H1 (cell line): ENCODE measurements at regions not wholly inside any gene's neighbourhood (a gene's known extent, or its start where the extent isn't known, plus 50 kb on each side); places are given as distances from the start of the nearest gene placed in this dataset.

Source experiments
- CHD1 ChIP-seq: IDR thresholded peaks from 2 replicates; pipeline ENCODE4 v1.6.1; 2012; ENCODE audit warnings: low read depth, low read length, improper control_type of control experiment
- CHD2 ChIP-seq: IDR thresholded peaks from 2 replicates; pipeline ENCODE4 v1.6.1; 2012; ENCODE audit warnings: low read length, improper control_type of control experiment
- CREB1 ChIP-seq: IDR thresholded peaks from 2 replicates; pipeline ENCODE4 v1.6.1; 2012; ENCODE audit warnings: inconsistent platforms
- EZH2 ChIP-seq: fragments of 200-600 bp; sonication (generic); IDR thresholded peaks from 2 replicates; pipeline ENCODE4 v1.7.1; 2012; ENCODE audit warnings: low read depth, mild to moderate bottlenecking, moderate library complexity, low read length, inconsistent platforms; ENCODE audit not compliant: severe bottlenecking
- GABPA ChIP-seq: IDR thresholded peaks from 2 replicates; pipeline ENCODE4 v1.6.1; 2011; ENCODE audit warnings: mild to moderate bottlenecking, low read length, moderate library complexity, borderline replicate concordance; ENCODE audit not compliant: insufficient read depth
- GTF2F1 ChIP-seq: IDR thresholded peaks from 2 replicates; pipeline ENCODE4 v1.6.1; 2012; ENCODE audit warnings: low read depth, low read length, improper control_type of control experiment, borderline replicate concordance
- SP1 ChIP-seq: IDR thresholded peaks from 2 replicates; pipeline ENCODE4 v1.6.1; 2011; ENCODE audit warnings: low read depth, low read length
- SRF ChIP-seq: IDR thresholded peaks from 2 replicates; pipeline ENCODE4 v1.6.1; 2011; ENCODE audit warnings: mild to moderate bottlenecking, low read depth, low read length, moderate library complexity
- TAF1 ChIP-seq: IDR thresholded peaks from 2 replicates; pipeline ENCODE4 v1.6.1; 2011; ENCODE audit warnings: mild to moderate bottlenecking, low read depth, low read length
- USF2 ChIP-seq: IDR thresholded peaks from 2 replicates; pipeline ENCODE4 v1.6.1; 2011; ENCODE audit warnings: low read length, improper control_type of control experiment
- TF ChIP-seq, protein P1 (sequence below): IDR thresholded peaks from 2 replicates; pipeline ENCODE4 v1.6.1; 2011; ENCODE audit warnings: low read depth, mild to moderate bottlenecking, low read length; ENCODE audit not compliant: insufficient read depth
- TF ChIP-seq, protein P2 (sequence below), 3 experiments: IDR thresholded peaks; 1 replicate in 2 of 3; 2 replicates in 1 of 3; pipeline versions ENCODE4 v1.5.1 to v1.6.1; 2011; ENCODE audit warnings: low read length in 3 of 3, mild to moderate bottlenecking in 3 of 3, inconsistent platforms in 2 of 3, low read depth in 1 of 3, moderate library complexity in 1 of 3; ENCODE audit not compliant: insufficient read depth in 1 of 3; ENCODE audit errors: control extremely low read depth in 1 of 3

- TF ChIP-seq GABPA, result no peak
- TF ChIP-seq, protein P1, sequence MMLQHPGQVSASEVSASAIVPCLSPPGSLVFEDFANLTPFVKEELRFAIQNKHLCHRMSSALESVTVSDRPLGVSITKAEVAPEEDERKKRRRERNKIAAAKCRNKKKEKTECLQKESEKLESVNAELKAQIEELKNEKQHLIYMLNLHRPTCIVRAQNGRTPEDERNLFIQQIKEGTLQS, result no peak
- no peak for TF ChIP-seq EZH2
- TF ChIP-seq SP1, result no peak
- no peak for TF ChIP-seq SRF
- TF ChIP-seq TAF1, result no peak
- no peak for TF ChIP-seq CHD1
- no peak for TF ChIP-seq CREB1
- TF ChIP-seq, protein P2, sequence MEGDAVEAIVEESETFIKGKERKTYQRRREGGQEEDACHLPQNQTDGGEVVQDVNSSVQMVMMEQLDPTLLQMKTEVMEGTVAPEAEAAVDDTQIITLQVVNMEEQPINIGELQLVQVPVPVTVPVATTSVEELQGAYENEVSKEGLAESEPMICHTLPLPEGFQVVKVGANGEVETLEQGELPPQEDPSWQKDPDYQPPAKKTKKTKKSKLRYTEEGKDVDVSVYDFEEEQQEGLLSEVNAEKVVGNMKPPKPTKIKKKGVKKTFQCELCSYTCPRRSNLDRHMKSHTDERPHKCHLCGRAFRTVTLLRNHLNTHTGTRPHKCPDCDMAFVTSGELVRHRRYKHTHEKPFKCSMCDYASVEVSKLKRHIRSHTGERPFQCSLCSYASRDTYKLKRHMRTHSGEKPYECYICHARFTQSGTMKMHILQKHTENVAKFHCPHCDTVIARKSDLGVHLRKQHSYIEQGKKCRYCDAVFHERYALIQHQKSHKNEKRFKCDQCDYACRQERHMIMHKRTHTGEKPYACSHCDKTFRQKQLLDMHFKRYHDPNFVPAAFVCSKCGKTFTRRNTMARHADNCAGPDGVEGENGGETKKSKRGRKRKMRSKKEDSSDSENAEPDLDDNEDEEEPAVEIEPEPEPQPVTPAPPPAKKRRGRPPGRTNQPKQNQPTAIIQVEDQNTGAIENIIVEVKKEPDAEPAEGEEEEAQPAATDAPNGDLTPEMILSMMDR (IDR thresholded peaks at IDR 0.05; ENCODE audit: control extremely low read depth in 1 of 3, insufficient read depth in 1 of 3, low read depth in 1 of 3, low read length in 3 of 3), result peak in 1 of 3 experiments; percentile 21; a peak in 1 of 4 replicates
- no peak for TF ChIP-seq USF2
- no peak for TF ChIP-seq GTF2F1
- TF ChIP-seq CHD2, result no peak
Observed at GRCh38 chr4:10260777-10261176, 144.2 kb upstream of the WDR1 start.
